ENCODE measurements at regions not wholly inside any gene's neighbourhood (a gene's known extent, or its start where the extent isn't known, plus 50 kb on each side); places are given as distances from the start of the nearest gene placed in this dataset.
"Not testable (repeated sequence)": the region's sequence is repeated elsewhere in the genome, so short reads cannot be mapped to it uniquely, and the experiment has no call there.

- TF ChIP-seq CTCF (IDR thresholded peaks at IDR 0.05; ENCODE audit: insufficient read depth, low read depth, low read length): no peak
Measured at GRCh38 chr2:236353594-236353942, 89.4 kb upstream of the ASB18 start.

GRCh38 chr2:236354056-236354940, 90.1 kb upstream of the ASB18 start:
- DNase-seq (ENCODE audit: low read depth): no peak
- no peak for TF ChIP-seq CTCF (IDR thresholded peaks at IDR 0.05; ENCODE audit: insufficient read depth, low read depth, low read length)
- no peak overlapping the region for H3K4me3 ChIP-seq (ENCODE audit: low read depth, low read length)

More at GRCh38 chr2:236353594-236353942, 89.4 kb upstream of the ASB18 start:
- DNase-seq (ENCODE audit: low read depth): no peak
- H3K4me3 ChIP-seq (ENCODE audit: low read depth, low read length): no peak overlapping the region

- H3K4me3 ChIP-seq (ENCODE audit: low read depth, low read length): no peak overlapping the region
- no peak for DNase-seq (ENCODE audit: low read depth)
- no peak for TF ChIP-seq CTCF (IDR thresholded peaks at IDR 0.05; ENCODE audit: insufficient read depth, low read depth, low read length)
Measured at GRCh38 chr2:236354973-236355595, 90.9 kb upstream of the ASB18 start.

- DNase-seq (ENCODE audit: low read depth): no peak
- no peak for TF ChIP-seq CTCF (IDR thresholded peaks at IDR 0.05; ENCODE audit: insufficient read depth, low read depth, low read length)
- no peak overlapping the region for H3K4me3 ChIP-seq (ENCODE audit: low read depth, low read length)
Measured at GRCh38 chr2:236355911-236356310, 91.7 kb upstream of the ASB18 start.

GRCh38 chr2:236356321-236356720, 92.1 kb upstream of the ASB18 start:
- DNase-seq (ENCODE audit: low read depth); H3K4me3 ChIP-seq (ENCODE audit: low read depth, low read length): not testable (repeated sequence)

GRCh38 chr2:236358482-236358881, 94.3 kb upstream of the ASB18 start:
- DNase-seq (ENCODE audit: low read depth); H3K4me3 ChIP-seq (ENCODE audit: low read depth, low read length): not testable (repeated sequence)

GRCh38 chr2:236359426-236360045, 95.3 kb upstream of the ASB18 start:
- H3K4me3 ChIP-seq (ENCODE audit: low read depth, low read length): no peak overlapping the region
- no peak for DNase-seq (ENCODE audit: low read depth)
- no peak for TF ChIP-seq CTCF (IDR thresholded peaks at IDR 0.05; ENCODE audit: insufficient read depth, low read depth, low read length)
